Neural cell (in vitro differentiated cells): ENCODE measurements at regions not wholly inside any gene's neighbourhood (a gene's known extent, or its start where the extent isn't known, plus 50 kb on each side); places are given as distances from the start of the nearest gene placed in this dataset.

Experiments used
- H2AFZ ChIP-seq: fragments of 200-600, 300-800 bp; sonication (generic), shearing (Covaris generic); 2 replicates; pipeline ENCODE4 v1.6.0; 2014; ENCODE audit warnings: low read depth, mild to moderate bottlenecking, antibody characterized with exemption, low read length, moderate library complexity
- H3F3A ChIP-seq: fragments of 200-600 bp; shearing (Covaris generic); 2 replicates; pipeline ENCODE4 v1.6.1; 2016; ENCODE audit warnings: mild to moderate bottlenecking, moderate library complexity, mixed read lengths, antibody characterized with exemption, low read length; ENCODE audit not compliant: insufficient read depth, poor library complexity, severe bottlenecking
- H3K27ac ChIP-seq: fragments of 200-600, 300-800 bp; sonication (generic), shearing (Covaris generic); 2 replicates; pipeline ENCODE4 v1.5.1; 2014; ENCODE audit warnings: mild to moderate bottlenecking, low read length, moderate library complexity
- H3K27me3 ChIP-seq: fragments of 300-800, 200-600 bp; sonication (generic), shearing (Covaris generic); 2 replicates; pipeline ENCODE4 v1.6.0; 2014; ENCODE audit warnings: mild to moderate bottlenecking, low read depth, low read length, moderate library complexity; ENCODE audit not compliant: insufficient read depth
- H3K36me3 ChIP-seq: fragments of 300-800, 200-600 bp; sonication (generic), shearing (Covaris generic); 2 replicates; pipeline ENCODE4 v1.5.1; 2014; ENCODE audit warnings: mild to moderate bottlenecking, antibody characterized with exemption, low read length, moderate library complexity; ENCODE audit not compliant: insufficient read depth
- H3K4me2 ChIP-seq: fragments of 300-800, 200-600 bp; sonication (generic), shearing (Covaris generic); 2 replicates; pipeline ENCODE4 v1.6.0; 2014; ENCODE audit warnings: mild to moderate bottlenecking, low read length
- H3K4me3 ChIP-seq: fragments of 300-800, 200-600 bp; sonication (generic), shearing (Covaris generic); 2 replicates; pipeline ENCODE4 v1.5.1; 2014; ENCODE audit warnings: mild to moderate bottlenecking, low read length, moderate library complexity
- H3K79me2 ChIP-seq: fragments of 200-600 bp; shearing (Covaris generic); replicated peaks from 2 replicates; pipeline ENCODE4 v1.6.0; 2014; ENCODE audit warnings: mild to moderate bottlenecking, low read length, moderate library complexity; ENCODE audit not compliant: insufficient read depth
- H3K9ac ChIP-seq: fragments of 300-800, 200-600 bp; sonication (generic), shearing (Covaris generic); 2 replicates; pipeline ENCODE4 v1.6.1; 2016; ENCODE audit warnings: mild to moderate bottlenecking, low read length, mixed read lengths
- H3K9me2 ChIP-seq: fragments of 200-600 bp; shearing (Covaris generic); 2 replicates; pipeline ENCODE4 v1.6.1; 2016; ENCODE audit warnings: mild to moderate bottlenecking, low read length, mixed read lengths; ENCODE audit not compliant: insufficient read depth
- H3K9me3 ChIP-seq: fragments of 200-600, 300-800 bp; sonication (generic), shearing (Covaris generic); 2 replicates; pipeline ENCODE4 v1.6.1; 2016; ENCODE audit warnings: mild to moderate bottlenecking, mixed run types, low read length, moderate library complexity, mixed read lengths
- H4K20me1 ChIP-seq: fragments of 200-600 bp; shearing (Covaris generic); 2 replicates; pipeline ENCODE4 v1.6.1; 2016; ENCODE audit warnings: mild to moderate bottlenecking, mixed run types; ENCODE audit not compliant: insufficient read depth
- EP300 ChIP-seq: fragments of 450-650 bp; conservative IDR thresholded peaks from 2 replicates; pipeline ENCODE4 v1.6.1; 2014; ENCODE audit warnings: antibody characterized with exemption, mild to moderate bottlenecking, moderate library complexity; ENCODE audit not compliant: poor library complexity, severe bottlenecking
- EZH2 ChIP-seq: fragments of 200-600, 300-800 bp; shearing (Covaris generic), sonication (generic); IDR thresholded peaks from 2 replicates; pipeline ENCODE4 v1.6.1; 2014; ENCODE audit warnings: antibody characterized with exemption, low read length, borderline replicate concordance, mild to moderate bottlenecking; ENCODE audit not compliant: insufficient read depth, poor library complexity, severe bottlenecking
- MXI1 ChIP-seq: fragments of 450-650 bp; conservative IDR thresholded peaks from 2 replicates; pipeline ENCODE4 v1.6.1; 2014; ENCODE audit warnings: antibody characterized with exemption, mild to moderate bottlenecking; ENCODE audit not compliant: poor library complexity, severe bottlenecking
- POLR2AphosphoS5 ChIP-seq: IDR thresholded peaks from 2 replicates; pipeline ENCODE4 v1.6.1; 2012
- RAD21 ChIP-seq: fragments of 450-650 bp; conservative IDR thresholded peaks from 2 replicates; pipeline ENCODE4 v1.6.1; 2014; ENCODE audit warnings: antibody characterized with exemption, mild to moderate bottlenecking, moderate library complexity
- SMC3 ChIP-seq: fragments of 450-650 bp; conservative IDR thresholded peaks from 2 replicates; pipeline ENCODE4 v1.6.1; 2014; ENCODE audit warnings: antibody characterized with exemption, mild to moderate bottlenecking, moderate library complexity; ENCODE audit not compliant: poor library complexity
- TAF1 ChIP-seq: IDR thresholded peaks from 2 replicates; pipeline ENCODE4 v1.6.1; 2012; ENCODE audit warnings: low read depth
- TF ChIP-seq, protein P1 (sequence below): fragments of 450-650 bp; IDR thresholded peaks from 2 replicates; pipeline ENCODE4 v1.5.1; 2014; ENCODE audit warnings: antibody characterized with exemption, mild to moderate bottlenecking, moderate library complexity; ENCODE audit not compliant: poor library complexity, severe bottlenecking
- TF ChIP-seq, protein P2 (sequence below): IDR thresholded peaks from 2 replicates; pipeline ENCODE4 v1.6.1; 2012; ENCODE audit warnings: borderline replicate concordance

DNA sequence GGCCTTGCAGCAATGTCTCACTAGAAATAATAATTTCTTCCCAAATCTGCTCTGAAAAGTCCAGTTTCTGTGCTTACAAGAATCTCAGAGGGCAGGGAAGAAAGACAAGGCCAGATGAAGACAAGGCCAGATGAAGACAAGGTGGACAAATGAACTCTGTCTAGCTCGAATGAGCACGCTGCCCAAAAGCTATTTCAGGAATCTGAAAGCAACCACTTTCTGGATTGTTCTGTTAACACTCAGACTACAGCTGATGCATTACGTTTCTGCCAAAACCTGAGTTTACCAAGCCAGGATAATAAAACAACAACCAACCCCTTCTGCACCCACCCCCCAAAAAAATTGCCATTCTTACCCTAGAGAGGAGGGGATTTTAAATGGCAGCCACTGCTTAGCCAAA is 1073.6 kb downstream of the SORCS3 start:
- H3F3A ChIP-seq: no peaks in the 10 kb centered on the region
- no peaks in the 10 kb centered on the region for H3K36me3 ChIP-seq
- H3K27me3 ChIP-seq: no peaks in the 10 kb centered on the region
- H3K9ac ChIP-seq: no peak overlapping the region
- H3K9me2 ChIP-seq: no peaks in the 10 kb centered on the region
- H2AFZ ChIP-seq: no peak overlapping the region
- no peak overlapping the region for H3K4me2 ChIP-seq
- no peak overlapping the region for H3K27ac ChIP-seq
- TF ChIP-seq EZH2: no peak
- TF ChIP-seq POLR2AphosphoS5: no peak
- TF ChIP-seq, protein P1, sequence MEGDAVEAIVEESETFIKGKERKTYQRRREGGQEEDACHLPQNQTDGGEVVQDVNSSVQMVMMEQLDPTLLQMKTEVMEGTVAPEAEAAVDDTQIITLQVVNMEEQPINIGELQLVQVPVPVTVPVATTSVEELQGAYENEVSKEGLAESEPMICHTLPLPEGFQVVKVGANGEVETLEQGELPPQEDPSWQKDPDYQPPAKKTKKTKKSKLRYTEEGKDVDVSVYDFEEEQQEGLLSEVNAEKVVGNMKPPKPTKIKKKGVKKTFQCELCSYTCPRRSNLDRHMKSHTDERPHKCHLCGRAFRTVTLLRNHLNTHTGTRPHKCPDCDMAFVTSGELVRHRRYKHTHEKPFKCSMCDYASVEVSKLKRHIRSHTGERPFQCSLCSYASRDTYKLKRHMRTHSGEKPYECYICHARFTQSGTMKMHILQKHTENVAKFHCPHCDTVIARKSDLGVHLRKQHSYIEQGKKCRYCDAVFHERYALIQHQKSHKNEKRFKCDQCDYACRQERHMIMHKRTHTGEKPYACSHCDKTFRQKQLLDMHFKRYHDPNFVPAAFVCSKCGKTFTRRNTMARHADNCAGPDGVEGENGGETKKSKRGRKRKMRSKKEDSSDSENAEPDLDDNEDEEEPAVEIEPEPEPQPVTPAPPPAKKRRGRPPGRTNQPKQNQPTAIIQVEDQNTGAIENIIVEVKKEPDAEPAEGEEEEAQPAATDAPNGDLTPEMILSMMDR: no peak
- no peak for TF ChIP-seq EP300
- no peak for TF ChIP-seq MXI1
- TF ChIP-seq, protein P2, sequence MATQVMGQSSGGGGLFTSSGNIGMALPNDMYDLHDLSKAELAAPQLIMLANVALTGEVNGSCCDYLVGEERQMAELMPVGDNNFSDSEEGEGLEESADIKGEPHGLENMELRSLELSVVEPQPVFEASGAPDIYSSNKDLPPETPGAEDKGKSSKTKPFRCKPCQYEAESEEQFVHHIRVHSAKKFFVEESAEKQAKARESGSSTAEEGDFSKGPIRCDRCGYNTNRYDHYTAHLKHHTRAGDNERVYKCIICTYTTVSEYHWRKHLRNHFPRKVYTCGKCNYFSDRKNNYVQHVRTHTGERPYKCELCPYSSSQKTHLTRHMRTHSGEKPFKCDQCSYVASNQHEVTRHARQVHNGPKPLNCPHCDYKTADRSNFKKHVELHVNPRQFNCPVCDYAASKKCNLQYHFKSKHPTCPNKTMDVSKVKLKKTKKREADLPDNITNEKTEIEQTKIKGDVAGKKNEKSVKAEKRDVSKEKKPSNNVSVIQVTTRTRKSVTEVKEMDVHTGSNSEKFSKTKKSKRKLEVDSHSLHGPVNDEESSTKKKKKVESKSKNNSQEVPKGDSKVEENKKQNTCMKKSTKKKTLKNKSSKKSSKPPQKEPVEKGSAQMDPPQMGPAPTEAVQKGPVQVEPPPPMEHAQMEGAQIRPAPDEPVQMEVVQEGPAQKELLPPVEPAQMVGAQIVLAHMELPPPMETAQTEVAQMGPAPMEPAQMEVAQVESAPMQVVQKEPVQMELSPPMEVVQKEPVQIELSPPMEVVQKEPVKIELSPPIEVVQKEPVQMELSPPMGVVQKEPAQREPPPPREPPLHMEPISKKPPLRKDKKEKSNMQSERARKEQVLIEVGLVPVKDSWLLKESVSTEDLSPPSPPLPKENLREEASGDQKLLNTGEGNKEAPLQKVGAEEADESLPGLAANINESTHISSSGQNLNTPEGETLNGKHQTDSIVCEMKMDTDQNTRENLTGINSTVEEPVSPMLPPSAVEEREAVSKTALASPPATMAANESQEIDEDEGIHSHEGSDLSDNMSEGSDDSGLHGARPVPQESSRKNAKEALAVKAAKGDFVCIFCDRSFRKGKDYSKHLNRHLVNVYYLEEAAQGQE: no peak
- no peak for TF ChIP-seq TAF1
- TF ChIP-seq SMC3: no peak
- no peak for TF ChIP-seq RAD21
- no peak overlapping the region for H3K4me3 ChIP-seq
- no peaks in the 10 kb centered on the region for H3K79me2 ChIP-seq
- no peaks in the 10 kb centered on the region for H4K20me1 ChIP-seq
- peaks cover 6% of the 10 kb centered on the region for H3K9me3 ChIP-seq

DNA sequence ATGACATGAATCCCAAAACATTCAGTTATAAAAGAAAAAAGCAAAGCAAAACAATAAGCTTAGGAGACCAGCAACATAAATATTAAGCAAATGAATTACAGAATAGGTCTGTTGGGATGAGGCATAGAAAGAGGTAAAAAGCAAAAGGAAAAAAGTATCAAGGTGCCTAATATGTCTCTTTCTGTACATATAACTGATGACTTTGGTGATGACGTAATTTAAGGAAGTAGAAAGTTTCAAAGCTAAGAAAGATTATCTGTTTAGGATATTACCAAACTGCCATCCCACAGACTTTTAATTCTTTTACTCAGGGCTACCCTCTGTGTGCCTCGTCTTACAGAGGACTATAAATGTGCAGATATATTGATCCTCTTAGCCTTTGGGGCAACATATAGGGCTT is 1066.5 kb downstream of the SORCS3 start:
- TF ChIP-seq EP300: no peak
- TF ChIP-seq POLR2AphosphoS5: no peak
- no peak for TF ChIP-seq MXI1
- no peak for TF ChIP-seq EZH2
- TF ChIP-seq RAD21: no peak
- TF ChIP-seq TAF1: no peak
- TF ChIP-seq, protein P2: no peak
- TF ChIP-seq, protein P1: no peak
- no peak for TF ChIP-seq SMC3

More for the DNA sequence above, 1066.5 kb downstream of the SORCS3 start:
- Histone ChIP-seq H3K79me2 (no peaks in the 10 kb centered on the region), H4K20me1 (no peaks in the 10 kb centered on the region), H3F3A (no peaks in the 10 kb centered on the region), H2AFZ (no peak overlapping the region), H3K9me2 (no peaks in the 10 kb centered on the region), H3K27ac (no peak overlapping the region), H3K4me2 (no peak overlapping the region), H3K36me3 (no peaks in the 10 kb centered on the region), H3K9ac (no peak overlapping the region), H3K4me3 (no peak overlapping the region), H3K27me3 (no peaks in the 10 kb centered on the region), H3K9me3 (peaks cover 6% of the 10 kb centered on the region)
